A549 (cell line): ENCODE measurements at regions not wholly inside any gene's neighbourhood (a gene's known extent, or its start where the extent isn't known, plus 50 kb on each side); places are given as distances from the start of the nearest gene placed in this dataset.

Experiments
- CBX2 ChIP-seq: fragments of 200-600 bp; sonication (generic); IDR thresholded peaks from 2 replicates; pipeline ENCODE4 v1.6.1; 2016; ENCODE audit warnings: low read depth, mild to moderate bottlenecking, borderline replicate concordance
- CEBPB ChIP-seq, 2 experiments: fragments of >200 bp in 1 of 2; sonication (Bioruptor Twin) in 1 of 2; formaldehyde crosslinking in 1 of 2; IDR thresholded peaks; 2 replicates each; pipeline ENCODE4 v1.6.1; 2012 to 2016
- CTCF ChIP-seq: fragments of >200 bp; sonication (Bioruptor Twin); formaldehyde crosslinking; IDR thresholded peaks from 3 replicates; pipeline ENCODE4 v1.5.1; 2016
- FOSL2 ChIP-seq, 2 experiments: fragments of 450-650 bp in 1 of 2; fragments of >200 bp in 1 of 2; sonication (Bioruptor Twin) in 1 of 2; formaldehyde crosslinking; IDR thresholded peaks; 2 replicates each; pipeline versions ENCODE4 v1.5.0 to v1.6.1; 2016 to 2020; ENCODE audit warnings: mild to moderate bottlenecking in 1 of 2, moderate library complexity in 1 of 2
- JUN ChIP-seq, 2 experiments: fragments of >200 bp; sonication (Bioruptor Twin); formaldehyde crosslinking; IDR thresholded peaks; 2 replicates in 1 of 2; 3 replicates in 1 of 2; pipeline ENCODE4 v1.6.1; 2016 to 2017
- NR3C1 ChIP-seq: fragments of >200 bp; sonication (Bioruptor Twin); formaldehyde crosslinking; IDR thresholded peaks from 3 replicates; pipeline ENCODE4 v1.6.1; 2017
- POLR2A ChIP-seq: IDR thresholded peaks from 2 replicates; pipeline ENCODE4 v1.6.1; 2012; ENCODE audit warnings: mild to moderate bottlenecking, low read length
- RCOR1 ChIP-seq: fragments of 150-350 bp; IDR thresholded peaks from 2 replicates; pipeline ENCODE4 v1.6.1; 2014; ENCODE audit warnings: antibody characterized with exemption, low read length, low read depth
- USF2 ChIP-seq: fragments of 450-650 bp; IDR thresholded peaks from 2 replicates; pipeline ENCODE4 v1.6.1; 2014; ENCODE audit warnings: antibody characterized with exemption

GRCh38 chr5:167453246-167454030 lies 838.0 kb upstream of the WWC1 start:
- no peak for TF ChIP-seq RCOR1
- no peak for TF ChIP-seq POLR2A
- TF ChIP-seq NR3C1 = no peak
- TF ChIP-seq CTCF = no peak
- TF ChIP-seq FOSL2 (IDR thresholded peaks at IDR 0.05) = no peak
- no peak for TF ChIP-seq FOSL2 (CRISPR knock-in tag; IDR thresholded peaks at IDR 0.05)
- no peak for TF ChIP-seq CEBPB (IDR thresholded peaks at IDR 0.05)
- TF ChIP-seq CBX2 = no peak
- TF ChIP-seq USF2 = no peak
- TF ChIP-seq JUN (IDR thresholded peaks at IDR 0.05) = no peak
